Stimulated activated CD4-positive, alpha-beta T cell treated with anti-CD3 and anti-CD28 coated beads, Interleukin-4, amount 100 ng/mL, for 1 hour (primary cell): ENCODE measurements at regions not wholly inside any gene's neighbourhood (a gene's known extent, or its start where the extent isn't known, plus 50 kb on each side); places are given as distances from the start of the nearest gene placed in this dataset.
"Not testable (repeated sequence)": the region's sequence is repeated elsewhere in the genome, so short reads cannot be mapped to it uniquely, and the experiment has no call there.

ENCODE experiments used
- DNase-seq: peaks from one replicate; pipeline ENCODE4 v3.0.0-alpha.2; 2020

GRCh38 chr6:170738263-170738662 is 153.8 kb upstream of the PDCD2 start:
- DNase-seq = not testable (repeated sequence)

- DNase-seq = not testable (repeated sequence)
Observed at GRCh38 chr6:170736339-170736738, 151.9 kb upstream of the PDCD2 start.

GRCh38 chr6:170717082-170717481 is 132.6 kb upstream of the PDCD2 start:
- peak; percentile 16 for DNase-seq

- not testable (repeated sequence) for DNase-seq
Observed at GRCh38 chr6:170712702-170713101, 128.3 kb upstream of the PDCD2 start.

GRCh38 chr6:170700178-170700577 is 115.7 kb upstream of the PDCD2 start:
- not testable (repeated sequence) for DNase-seq
